ENCODE measurements at regions not wholly inside any gene's neighbourhood (a gene's known extent, or its start where the extent isn't known, plus 50 kb on each side); places are given as distances from the start of the nearest gene placed in this dataset.

DNA sequence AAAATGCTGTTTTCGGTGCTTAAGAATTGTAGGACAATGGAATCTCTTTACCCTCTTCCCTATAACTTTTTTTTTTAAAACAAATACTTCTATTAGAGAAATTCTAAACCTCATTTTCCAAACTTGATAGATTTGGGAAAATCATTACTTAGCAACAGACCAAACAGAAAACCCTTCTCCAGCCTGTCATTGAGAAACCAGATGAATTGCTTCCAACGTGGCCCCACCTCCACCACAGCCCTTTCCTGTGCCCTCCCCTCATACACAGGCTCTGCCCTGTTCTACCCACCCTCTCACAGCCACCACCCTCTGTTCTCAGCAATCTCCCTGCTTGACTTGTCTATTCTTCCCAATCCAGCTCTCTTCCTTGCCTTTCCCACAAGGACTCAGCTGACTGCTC is 221.2 kb downstream of the DMRT2 start:
- Histone ChIP-seq H3K9me3 (ENCODE audit: control insufficient read depth in 4 of 4, low read length in 3 of 4) (no peaks in the 10 kb centered on the region), H3K4me1 (ENCODE audit: control insufficient read depth in 4 of 4, insufficient read depth in 4 of 4, low read length in 3 of 4) (peaks cover 0 to 5% (median 0%) of the 10 kb centered on the region in 4 donors)
- 71% methylated on average over 2 of the region's 2 CpGs for WGBS

More for the DNA sequence above, 221.2 kb downstream of the DMRT2 start:
- no peak for DNase-seq (ENCODE audit: low spot score)
- no peak overlapping the region for H3K9ac ChIP-seq (ENCODE audit: low read depth in 1 of 2, low read length in 2 of 2)
- no peak overlapping the region for H3K4me3 ChIP-seq (ENCODE audit: low read depth in 1 of 3, low read length in 3 of 3)
- H3K27me3 ChIP-seq (ENCODE audit: control insufficient read depth in 4 of 4, insufficient read depth in 4 of 4, low read length in 3 of 4) = no peaks in the 10 kb centered on the region
- no peaks in the 10 kb centered on the region for H3K36me3 ChIP-seq (ENCODE audit: control insufficient read depth in 4 of 4, insufficient read depth in 3 of 4, low read depth in 1 of 4, low read length in 3 of 4)
- H3K27ac ChIP-seq (ENCODE audit: low read depth in 1 of 2, low read length in 2 of 2) = no peak overlapping the region
- TF ChIP-seq GABPA (IDR thresholded peaks at IDR 0.05 in 1 of 2, conservative IDR thresholded peaks at IDR 0.05 in 1 of 2) = no peak
- no peak for TF ChIP-seq SP1 (IDR thresholded peaks at IDR 0.05)
- no peak for TF ChIP-seq TAF1 (conservative IDR thresholded peaks at IDR 0.05)
- TF ChIP-seq HNF4A (conservative IDR thresholded peaks at IDR 0.05) = no peak
- TF ChIP-seq REST (IDR thresholded peaks at IDR 0.05) = no peak
- no peak for TF ChIP-seq HNF4G (IDR thresholded peaks at IDR 0.05)
- TF ChIP-seq, protein P1, sequence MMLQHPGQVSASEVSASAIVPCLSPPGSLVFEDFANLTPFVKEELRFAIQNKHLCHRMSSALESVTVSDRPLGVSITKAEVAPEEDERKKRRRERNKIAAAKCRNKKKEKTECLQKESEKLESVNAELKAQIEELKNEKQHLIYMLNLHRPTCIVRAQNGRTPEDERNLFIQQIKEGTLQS (IDR thresholded peaks at IDR 0.05) = no peak
- no peak for TF ChIP-seq MAX (IDR thresholded peaks at IDR 0.05)
- no peak for TF ChIP-seq RAD21 (IDR thresholded peaks at IDR 0.05)
- TF ChIP-seq, protein P2, sequence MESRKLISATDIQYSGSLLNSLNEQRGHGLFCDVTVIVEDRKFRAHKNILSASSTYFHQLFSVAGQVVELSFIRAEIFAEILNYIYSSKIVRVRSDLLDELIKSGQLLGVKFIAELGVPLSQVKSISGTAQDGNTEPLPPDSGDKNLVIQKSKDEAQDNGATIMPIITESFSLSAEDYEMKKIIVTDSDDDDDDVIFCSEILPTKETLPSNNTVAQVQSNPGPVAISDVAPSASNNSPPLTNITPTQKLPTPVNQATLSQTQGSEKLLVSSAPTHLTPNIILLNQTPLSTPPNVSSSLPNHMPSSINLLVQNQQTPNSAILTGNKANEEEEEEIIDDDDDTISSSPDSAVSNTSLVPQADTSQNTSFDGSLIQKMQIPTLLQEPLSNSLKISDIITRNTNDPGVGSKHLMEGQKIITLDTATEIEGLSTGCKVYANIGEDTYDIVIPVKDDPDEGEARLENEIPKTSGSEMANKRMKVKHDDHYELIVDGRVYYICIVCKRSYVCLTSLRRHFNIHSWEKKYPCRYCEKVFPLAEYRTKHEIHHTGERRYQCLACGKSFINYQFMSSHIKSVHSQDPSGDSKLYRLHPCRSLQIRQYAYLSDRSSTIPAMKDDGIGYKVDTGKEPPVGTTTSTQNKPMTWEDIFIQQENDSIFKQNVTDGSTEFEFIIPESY (IDR thresholded peaks at IDR 0.05) = no peak
- TF ChIP-seq RXRA (IDR thresholded peaks at IDR 0.05) = no peak
- TF ChIP-seq EGR1 (IDR thresholded peaks at IDR 0.05; ENCODE audit: low read depth in 2 of 2) = no peak
- TF ChIP-seq JUND (IDR thresholded peaks at IDR 0.05) = no peak
- no peak for TF ChIP-seq FOXA1 (IDR thresholded peaks at IDR 0.05)
- TF ChIP-seq NR2F2 (IDR thresholded peaks at IDR 0.05) = no peak
- TF ChIP-seq, protein P3, sequence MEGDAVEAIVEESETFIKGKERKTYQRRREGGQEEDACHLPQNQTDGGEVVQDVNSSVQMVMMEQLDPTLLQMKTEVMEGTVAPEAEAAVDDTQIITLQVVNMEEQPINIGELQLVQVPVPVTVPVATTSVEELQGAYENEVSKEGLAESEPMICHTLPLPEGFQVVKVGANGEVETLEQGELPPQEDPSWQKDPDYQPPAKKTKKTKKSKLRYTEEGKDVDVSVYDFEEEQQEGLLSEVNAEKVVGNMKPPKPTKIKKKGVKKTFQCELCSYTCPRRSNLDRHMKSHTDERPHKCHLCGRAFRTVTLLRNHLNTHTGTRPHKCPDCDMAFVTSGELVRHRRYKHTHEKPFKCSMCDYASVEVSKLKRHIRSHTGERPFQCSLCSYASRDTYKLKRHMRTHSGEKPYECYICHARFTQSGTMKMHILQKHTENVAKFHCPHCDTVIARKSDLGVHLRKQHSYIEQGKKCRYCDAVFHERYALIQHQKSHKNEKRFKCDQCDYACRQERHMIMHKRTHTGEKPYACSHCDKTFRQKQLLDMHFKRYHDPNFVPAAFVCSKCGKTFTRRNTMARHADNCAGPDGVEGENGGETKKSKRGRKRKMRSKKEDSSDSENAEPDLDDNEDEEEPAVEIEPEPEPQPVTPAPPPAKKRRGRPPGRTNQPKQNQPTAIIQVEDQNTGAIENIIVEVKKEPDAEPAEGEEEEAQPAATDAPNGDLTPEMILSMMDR (IDR thresholded peaks at IDR 0.05; ENCODE audit: low read depth, low read length, missing input control) = no peak
- no peak for TF ChIP-seq FOXA2 (IDR thresholded peaks at IDR 0.05)
- no peak for TF ChIP-seq YY1 (IDR thresholded peaks at IDR 0.05)

Measured in liver (tissue), 8 donors.